ENCODE measurements at regions not wholly inside any gene's neighbourhood (a gene's known extent, or its start where the extent isn't known, plus 50 kb on each side); places are given as distances from the start of the nearest gene placed in this dataset.

DNA sequence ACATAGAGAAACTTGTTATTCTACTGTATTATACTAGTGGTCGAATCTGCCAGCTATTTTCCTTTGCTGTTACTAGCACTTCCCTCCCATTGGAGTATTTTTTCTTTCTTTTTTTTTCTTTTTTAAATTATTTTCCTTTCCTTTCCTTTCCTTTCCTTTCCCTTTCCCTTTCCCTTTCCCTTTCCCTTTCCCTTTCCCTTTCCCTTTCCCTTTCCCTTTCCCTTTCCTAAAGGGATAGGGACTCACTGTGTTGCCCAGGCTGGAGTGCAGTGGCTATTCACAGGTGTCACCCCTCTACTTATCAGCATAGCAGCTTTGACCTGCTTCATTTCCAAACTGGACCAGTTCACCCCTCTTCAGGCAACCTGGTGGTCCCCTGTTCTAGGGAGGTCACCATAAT, 212.6 kb upstream of the SP4 start:
- no peak overlapping the region for H3K4me2 ChIP-seq (ENCODE audit: insufficient read depth, low read length)
- H3K9me3 ChIP-seq (ENCODE audit: insufficient read depth, low read length, severe bottlenecking), result no peaks in the 10 kb centered on the region
- no peak for ATAC-seq (ENCODE audit: insufficient read depth, low read depth)
- no peaks in the 10 kb centered on the region for H3K79me2 ChIP-seq (ENCODE audit: insufficient read depth, low read length)
- no peak for TF ChIP-seq EZH2 (IDR thresholded peaks at IDR 0.05; ENCODE audit: borderline replicate concordance, low read depth, low read length, severe bottlenecking)
- TF ChIP-seq, protein P1, sequence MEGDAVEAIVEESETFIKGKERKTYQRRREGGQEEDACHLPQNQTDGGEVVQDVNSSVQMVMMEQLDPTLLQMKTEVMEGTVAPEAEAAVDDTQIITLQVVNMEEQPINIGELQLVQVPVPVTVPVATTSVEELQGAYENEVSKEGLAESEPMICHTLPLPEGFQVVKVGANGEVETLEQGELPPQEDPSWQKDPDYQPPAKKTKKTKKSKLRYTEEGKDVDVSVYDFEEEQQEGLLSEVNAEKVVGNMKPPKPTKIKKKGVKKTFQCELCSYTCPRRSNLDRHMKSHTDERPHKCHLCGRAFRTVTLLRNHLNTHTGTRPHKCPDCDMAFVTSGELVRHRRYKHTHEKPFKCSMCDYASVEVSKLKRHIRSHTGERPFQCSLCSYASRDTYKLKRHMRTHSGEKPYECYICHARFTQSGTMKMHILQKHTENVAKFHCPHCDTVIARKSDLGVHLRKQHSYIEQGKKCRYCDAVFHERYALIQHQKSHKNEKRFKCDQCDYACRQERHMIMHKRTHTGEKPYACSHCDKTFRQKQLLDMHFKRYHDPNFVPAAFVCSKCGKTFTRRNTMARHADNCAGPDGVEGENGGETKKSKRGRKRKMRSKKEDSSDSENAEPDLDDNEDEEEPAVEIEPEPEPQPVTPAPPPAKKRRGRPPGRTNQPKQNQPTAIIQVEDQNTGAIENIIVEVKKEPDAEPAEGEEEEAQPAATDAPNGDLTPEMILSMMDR (IDR thresholded peaks at IDR 0.05; ENCODE audit: borderline replicate concordance, extremely low read depth, low read length, poor library complexity, severe bottlenecking), result no peak
- H3K27me3 ChIP-seq (ENCODE audit: insufficient read depth, low read length, poor library complexity), result no peaks in the 10 kb centered on the region
- no peak overlapping the region for H3K9ac ChIP-seq (ENCODE audit: low read depth, low read length)
- H3K4me1 ChIP-seq (ENCODE audit: insufficient read depth, low read length), result no peaks in the 10 kb centered on the region
- H4K20me1 ChIP-seq (ENCODE audit: insufficient read depth, low read length), result no peaks in the 10 kb centered on the region
- no peak overlapping the region for H2AFZ ChIP-seq (ENCODE audit: low read depth, low read length)
- H3K27ac ChIP-seq (ENCODE audit: low read length), result no peak overlapping the region
- H3K4me3 ChIP-seq (ENCODE audit: low read depth in 1 of 2, low read length in 2 of 2), result no peak overlapping the region
- no peak for DNase-seq
- H3K36me3 ChIP-seq (ENCODE audit: insufficient read depth, low read length), result no peaks in the 10 kb centered on the region

DNA sequence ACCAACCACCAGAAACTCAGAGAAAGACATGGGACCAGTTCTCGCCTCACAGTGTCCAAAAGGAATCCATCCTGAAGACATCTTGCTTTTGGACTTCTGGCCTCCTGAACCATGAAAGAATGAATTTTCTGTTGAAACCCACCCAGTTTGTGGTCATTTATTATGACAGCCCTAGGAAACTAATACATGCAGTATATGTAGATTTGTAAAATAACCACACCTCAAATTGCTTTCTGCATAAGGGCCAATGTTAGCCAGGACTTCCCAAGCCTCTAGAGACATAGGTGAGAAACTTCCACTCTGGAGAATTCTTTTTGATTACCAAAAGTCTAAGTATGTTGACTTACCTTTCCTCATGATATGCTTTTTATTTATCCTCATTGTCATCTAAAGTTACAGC, 210.5 kb upstream of the SP4 start:
- TF ChIP-seq, protein P1 (IDR thresholded peaks at IDR 0.05; ENCODE audit: borderline replicate concordance, extremely low read depth, low read length, poor library complexity, severe bottlenecking), result no peak
- no peak for TF ChIP-seq EZH2 (IDR thresholded peaks at IDR 0.05; ENCODE audit: borderline replicate concordance, low read depth, low read length, severe bottlenecking)
- Histone ChIP-seq H3K9me3 (ENCODE audit: insufficient read depth, low read length, severe bottlenecking) (no peaks in the 10 kb centered on the region), H4K20me1 (ENCODE audit: insufficient read depth, low read length) (no peaks in the 10 kb centered on the region), H3K4me2 (ENCODE audit: insufficient read depth, low read length) (no peak overlapping the region), H3K27ac (ENCODE audit: low read length) (no peak overlapping the region), H3K79me2 (ENCODE audit: insufficient read depth, low read length) (no peaks in the 10 kb centered on the region), H3K9ac (ENCODE audit: low read depth, low read length) (no peak overlapping the region), H3K4me3 (ENCODE audit: low read depth in 1 of 2, low read length in 2 of 2) (no peak overlapping the region), H3K27me3 (ENCODE audit: insufficient read depth, low read length, poor library complexity) (no peaks in the 10 kb centered on the region), H2AFZ (ENCODE audit: low read depth, low read length) (no peak overlapping the region), H3K36me3 (ENCODE audit: insufficient read depth, low read length) (no peaks in the 10 kb centered on the region), H3K4me1 (ENCODE audit: insufficient read depth, low read length) (no peaks in the 10 kb centered on the region)
- DNase-seq, result no peak
- no peak for ATAC-seq (ENCODE audit: insufficient read depth, low read depth)

DNA sequence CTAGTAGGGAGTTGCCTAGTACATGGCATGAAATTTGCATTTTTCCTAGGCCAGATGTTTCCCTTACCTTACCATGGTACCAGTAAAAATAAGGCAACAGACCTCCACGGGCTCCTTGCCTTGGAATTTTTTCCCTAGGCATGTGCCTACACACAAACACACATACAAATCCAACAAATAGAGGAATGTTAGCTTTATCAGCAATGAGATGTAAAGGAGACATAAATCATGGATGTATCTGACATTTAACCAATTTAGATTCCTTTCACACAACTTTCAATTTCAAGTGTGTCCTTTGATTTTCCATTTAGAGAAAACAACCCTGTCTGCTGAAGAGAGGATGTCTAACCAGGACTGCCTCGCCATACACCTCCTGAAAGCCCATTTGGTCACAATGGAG, 209.7 kb upstream of the SP4 start:
- DNase-seq (no peak), ATAC-seq (ENCODE audit: insufficient read depth, low read depth) (no peak)
- no peak overlapping the region for H3K4me2 ChIP-seq (ENCODE audit: insufficient read depth, low read length)
- no peaks in the 10 kb centered on the region for H3K27me3 ChIP-seq (ENCODE audit: insufficient read depth, low read length, poor library complexity)
- H3K4me1 ChIP-seq (ENCODE audit: insufficient read depth, low read length), result no peaks in the 10 kb centered on the region
- no peak overlapping the region for H3K4me3 ChIP-seq (ENCODE audit: low read depth in 1 of 2, low read length in 2 of 2)
- TF ChIP-seq, protein P1 (IDR thresholded peaks at IDR 0.05; ENCODE audit: borderline replicate concordance, extremely low read depth, low read length, poor library complexity, severe bottlenecking), result no peak
- no peak for TF ChIP-seq EZH2 (IDR thresholded peaks at IDR 0.05; ENCODE audit: borderline replicate concordance, low read depth, low read length, severe bottlenecking)
- no peaks in the 10 kb centered on the region for H3K36me3 ChIP-seq (ENCODE audit: insufficient read depth, low read length)
- no peaks in the 10 kb centered on the region for H3K9me3 ChIP-seq (ENCODE audit: insufficient read depth, low read length, severe bottlenecking)
- no peak overlapping the region for H3K9ac ChIP-seq (ENCODE audit: low read depth, low read length)
- H3K27ac ChIP-seq (ENCODE audit: low read length), result no peak overlapping the region
- no peaks in the 10 kb centered on the region for H3K79me2 ChIP-seq (ENCODE audit: insufficient read depth, low read length)
- H4K20me1 ChIP-seq (ENCODE audit: insufficient read depth, low read length), result no peaks in the 10 kb centered on the region
- H2AFZ ChIP-seq (ENCODE audit: low read depth, low read length), result no peak overlapping the region

DNA sequence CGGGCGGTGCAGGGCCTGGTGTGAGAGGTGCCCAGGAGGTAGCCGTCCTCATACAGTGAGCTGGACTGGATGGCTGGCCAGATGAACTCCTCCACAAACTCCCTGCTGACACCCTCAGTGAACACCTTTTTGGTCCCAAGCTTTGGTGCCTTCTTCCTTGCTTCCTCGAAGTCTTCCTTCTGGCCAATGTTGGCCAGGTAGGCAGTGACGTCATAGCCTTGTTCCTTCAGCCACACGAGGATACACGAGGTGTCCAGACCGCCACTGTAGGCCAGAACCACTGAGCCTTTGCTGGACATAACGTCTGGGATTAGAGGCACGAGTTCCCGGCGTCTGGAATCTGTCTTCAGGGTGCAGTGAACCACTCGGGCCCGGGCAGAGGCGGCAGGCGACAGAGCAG, 206.8 kb upstream of the SP4 start:
- H3K4me2 ChIP-seq (ENCODE audit: insufficient read depth, low read length), result no peak overlapping the region
- no peaks in the 10 kb centered on the region for H3K27me3 ChIP-seq (ENCODE audit: insufficient read depth, low read length, poor library complexity)
- no peak overlapping the region for H3K9ac ChIP-seq (ENCODE audit: low read depth, low read length)
- H3K79me2 ChIP-seq (ENCODE audit: insufficient read depth, low read length), result no peaks in the 10 kb centered on the region
- H3K4me1 ChIP-seq (ENCODE audit: insufficient read depth, low read length), result no peaks in the 10 kb centered on the region
- H3K27ac ChIP-seq (ENCODE audit: low read length), result no peak overlapping the region
- H4K20me1 ChIP-seq (ENCODE audit: insufficient read depth, low read length), result no peaks in the 10 kb centered on the region
- H3K4me3 ChIP-seq (ENCODE audit: low read depth in 1 of 2, low read length in 2 of 2), result no peak overlapping the region
- H3K36me3 ChIP-seq (ENCODE audit: insufficient read depth, low read length), result no peaks in the 10 kb centered on the region
- H2AFZ ChIP-seq (ENCODE audit: low read depth, low read length), result no peak overlapping the region
- ATAC-seq (ENCODE audit: insufficient read depth, low read depth) (no peak), DNase-seq (no peak)
- H3K9me3 ChIP-seq (ENCODE audit: insufficient read depth, low read length, severe bottlenecking), result no peaks in the 10 kb centered on the region
- TF ChIP-seq, protein P1 (IDR thresholded peaks at IDR 0.05; ENCODE audit: borderline replicate concordance, extremely low read depth, low read length, poor library complexity, severe bottlenecking), result no peak
- TF ChIP-seq EZH2 (IDR thresholded peaks at IDR 0.05; ENCODE audit: borderline replicate concordance, low read depth, low read length, severe bottlenecking), result no peak

Measured in DND-41 (cell line).